ENCODE measurements at regions not wholly inside any gene's neighbourhood (a gene's known extent, or its start where the extent isn't known, plus 50 kb on each side); places are given as distances from the start of the nearest gene placed in this dataset.

DNA sequence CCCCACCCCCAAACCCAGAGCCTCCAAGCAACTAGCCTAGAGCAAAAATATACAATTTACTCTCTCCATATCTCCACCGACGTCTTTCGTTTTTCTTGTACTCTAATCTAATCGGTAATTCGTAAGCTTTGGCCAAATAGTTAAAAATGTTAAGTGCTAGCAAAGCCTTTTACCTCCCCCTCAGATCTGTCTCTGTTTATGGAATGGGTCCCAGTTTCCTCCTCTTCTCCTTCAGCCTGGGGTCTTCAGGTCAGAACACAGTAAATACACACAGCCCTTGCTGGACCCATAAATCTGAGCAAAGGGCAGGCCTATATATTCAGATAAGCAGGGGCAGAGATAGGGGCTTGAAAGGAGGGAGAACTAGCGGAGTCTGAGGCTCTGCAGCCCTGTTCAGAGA, 267.4 kb downstream of the MEIS1 start:
- DNase-seq (ENCODE audit: low read depth in 1 of 2, low spot score in 1 of 2), result no peak
- no peak for TF ChIP-seq JUND (IDR thresholded peaks at IDR 0.05; ENCODE audit: low read depth)
- in situ Hi-C loops (cut with HindIII; ENCODE audit: low pct_unique_long_range_greater_than_20kb, low sequenced_read_pairs), result no loop called here

DNA sequence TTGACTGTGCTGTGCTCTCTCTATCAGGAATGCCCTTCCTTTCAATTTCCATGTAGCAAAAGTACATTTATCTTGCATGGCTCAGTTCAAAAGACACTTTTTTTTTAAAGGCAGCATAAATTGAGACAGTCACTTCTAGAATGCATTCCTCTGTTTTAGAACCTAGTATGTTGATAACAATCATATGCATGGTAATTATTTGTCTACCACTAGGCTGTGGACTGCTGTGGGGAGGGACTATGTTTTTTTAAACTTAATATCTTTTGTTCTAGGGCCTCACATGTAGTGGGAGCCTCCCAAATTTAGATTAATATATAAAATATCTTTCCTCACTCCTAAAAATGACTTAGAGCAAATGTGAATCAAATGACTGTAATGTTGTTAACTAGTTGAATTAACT, 269.9 kb downstream of the MEIS1 start:
- DNase-seq (ENCODE audit: low read depth in 1 of 2, low spot score in 1 of 2), result no peak
- no peak for TF ChIP-seq JUND (IDR thresholded peaks at IDR 0.05; ENCODE audit: low read depth)
- in situ Hi-C loops (cut with HindIII; ENCODE audit: low pct_unique_long_range_greater_than_20kb, low sequenced_read_pairs), result no loop called here

DNA sequence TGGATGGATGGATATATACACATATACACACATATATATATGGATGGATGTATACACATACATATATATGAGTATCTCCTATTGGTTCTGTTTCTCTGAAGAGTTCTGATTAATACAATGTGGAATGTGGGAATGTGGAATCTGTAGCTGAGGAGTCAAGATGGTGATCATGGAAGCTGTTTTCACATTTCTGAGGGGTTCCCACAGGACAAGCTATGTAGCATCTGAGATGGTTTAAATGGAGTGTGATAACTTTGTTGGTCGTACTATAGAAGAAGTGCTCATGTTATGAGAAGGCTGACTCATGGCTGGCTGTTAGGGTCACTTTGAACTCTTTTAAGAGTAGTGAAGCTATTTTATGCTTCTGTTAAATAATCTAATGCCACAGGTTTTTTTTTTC, 279.7 kb downstream of the MEIS1 start:
- in situ Hi-C loops (cut with HindIII; ENCODE audit: low pct_unique_long_range_greater_than_20kb, low sequenced_read_pairs), result no loop called here
- DNase-seq (ENCODE audit: low read depth in 1 of 2, low spot score in 1 of 2), result no peak
- TF ChIP-seq JUND (IDR thresholded peaks at IDR 0.05; ENCODE audit: low read depth), result no peak

DNA sequence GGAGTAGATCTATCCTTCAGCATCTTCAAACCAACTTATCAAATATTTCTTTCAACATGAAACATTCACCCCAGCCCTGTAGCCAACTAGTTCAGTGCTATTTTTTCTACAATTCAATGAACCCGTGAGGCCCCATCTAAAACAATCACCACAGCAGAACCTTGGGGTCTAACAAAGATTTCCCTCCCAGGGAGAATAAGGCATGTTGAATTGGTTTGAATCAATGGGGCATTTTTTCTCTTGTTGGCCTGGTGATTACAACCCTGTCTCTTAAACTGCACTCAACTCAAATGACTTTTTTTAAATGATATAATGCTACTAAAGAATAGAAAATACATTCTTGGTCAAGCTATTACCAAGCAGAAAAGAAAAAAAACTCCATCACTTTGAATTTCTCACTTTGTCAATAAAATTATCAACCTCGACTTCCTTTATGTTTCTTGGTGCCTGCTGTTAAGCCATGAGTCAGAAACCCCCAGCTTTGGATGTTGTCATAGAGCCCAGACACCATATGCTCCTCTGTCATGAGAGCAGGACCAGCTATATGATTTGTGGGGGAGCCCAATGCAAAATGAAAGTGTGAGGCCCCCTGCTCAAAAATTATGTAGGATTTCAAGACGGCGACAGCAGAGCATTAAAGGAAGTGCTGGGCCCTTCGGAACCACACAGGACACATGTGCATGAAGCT, 282.4 kb downstream of the MEIS1 start:
- TF ChIP-seq JUND (IDR thresholded peaks at IDR 0.05; ENCODE audit: low read depth), result no peak
- in situ Hi-C loops (cut with HindIII; ENCODE audit: low pct_unique_long_range_greater_than_20kb, low sequenced_read_pairs), result no loop called here
- DNase-seq (ENCODE audit: low read depth in 1 of 2, low spot score in 1 of 2), result no peak

DNA sequence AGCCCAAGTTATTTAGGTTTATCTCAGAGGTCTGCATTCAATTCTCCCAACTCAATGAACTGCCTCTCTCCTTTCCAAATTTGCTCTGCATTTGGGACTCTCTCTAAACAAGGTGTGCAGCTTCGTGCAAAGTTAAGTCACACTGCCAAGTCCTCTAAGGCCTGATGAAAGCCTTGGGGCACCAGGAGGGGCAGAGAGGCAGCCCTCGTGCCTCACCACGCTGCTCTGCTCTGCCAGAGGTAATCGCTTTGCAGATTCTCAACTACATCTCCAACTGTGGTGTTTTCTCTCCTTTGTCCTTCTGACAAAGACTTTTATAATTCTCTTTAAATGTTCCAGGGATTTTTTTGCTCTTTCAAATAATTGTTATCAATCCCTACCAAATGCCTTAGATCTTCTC, 283.0 kb downstream of the MEIS1 start:
- in situ Hi-C loops (cut with HindIII; ENCODE audit: low pct_unique_long_range_greater_than_20kb, low sequenced_read_pairs), result no loop called here
- DNase-seq (ENCODE audit: low read depth in 1 of 2, low spot score in 1 of 2), result no peak
- TF ChIP-seq JUND (IDR thresholded peaks at IDR 0.05; ENCODE audit: low read depth), result no peak

DNA sequence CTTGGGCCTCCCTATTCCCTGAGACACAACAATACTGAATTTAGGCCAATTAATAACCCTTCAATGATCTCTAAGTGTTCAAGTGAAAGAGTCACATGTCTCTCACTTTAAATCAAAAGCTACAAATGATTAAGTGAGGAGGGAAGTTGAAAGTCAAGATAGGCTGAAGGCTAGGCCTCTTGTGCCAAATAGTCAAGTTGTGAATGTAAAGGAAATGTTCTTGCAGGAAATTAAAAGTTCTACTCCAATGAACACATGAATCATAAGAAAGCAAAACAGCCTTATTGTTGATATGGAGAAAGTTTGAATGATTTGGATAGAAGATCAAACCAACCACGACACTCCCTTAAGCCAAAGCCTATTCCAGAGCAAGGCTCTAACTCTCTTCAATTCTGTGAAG, 286.9 kb downstream of the MEIS1 start:
- DNase-seq (ENCODE audit: low read depth in 1 of 2, low spot score in 1 of 2), result no peak
- in situ Hi-C loops (cut with HindIII; ENCODE audit: low pct_unique_long_range_greater_than_20kb, low sequenced_read_pairs), result no loop called here
- TF ChIP-seq JUND (IDR thresholded peaks at IDR 0.05; ENCODE audit: low read depth), result no peak

DNA sequence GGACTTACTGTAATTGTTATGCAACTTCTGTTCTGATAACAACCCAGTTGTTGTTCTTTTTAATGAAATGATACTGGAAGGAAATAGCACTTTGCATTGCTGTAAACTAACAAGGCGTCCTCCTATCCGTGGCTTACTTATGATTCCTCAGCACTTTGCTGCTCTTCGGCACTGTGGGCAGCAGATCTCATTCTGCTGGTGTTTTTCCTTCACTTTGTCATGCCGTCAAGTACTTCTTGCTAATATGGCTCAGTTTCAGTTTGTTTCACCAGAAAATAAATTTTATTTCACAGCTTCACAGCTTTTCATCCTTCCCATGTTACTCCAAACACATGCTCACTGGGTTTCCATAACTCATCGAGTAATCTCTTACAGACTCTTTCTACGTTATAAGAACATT, 289.3 kb downstream of the MEIS1 start:
- no peak for TF ChIP-seq JUND (IDR thresholded peaks at IDR 0.05; ENCODE audit: low read depth)
- in situ Hi-C loops (cut with HindIII; ENCODE audit: low pct_unique_long_range_greater_than_20kb, low sequenced_read_pairs), result no loop called here

DNA sequence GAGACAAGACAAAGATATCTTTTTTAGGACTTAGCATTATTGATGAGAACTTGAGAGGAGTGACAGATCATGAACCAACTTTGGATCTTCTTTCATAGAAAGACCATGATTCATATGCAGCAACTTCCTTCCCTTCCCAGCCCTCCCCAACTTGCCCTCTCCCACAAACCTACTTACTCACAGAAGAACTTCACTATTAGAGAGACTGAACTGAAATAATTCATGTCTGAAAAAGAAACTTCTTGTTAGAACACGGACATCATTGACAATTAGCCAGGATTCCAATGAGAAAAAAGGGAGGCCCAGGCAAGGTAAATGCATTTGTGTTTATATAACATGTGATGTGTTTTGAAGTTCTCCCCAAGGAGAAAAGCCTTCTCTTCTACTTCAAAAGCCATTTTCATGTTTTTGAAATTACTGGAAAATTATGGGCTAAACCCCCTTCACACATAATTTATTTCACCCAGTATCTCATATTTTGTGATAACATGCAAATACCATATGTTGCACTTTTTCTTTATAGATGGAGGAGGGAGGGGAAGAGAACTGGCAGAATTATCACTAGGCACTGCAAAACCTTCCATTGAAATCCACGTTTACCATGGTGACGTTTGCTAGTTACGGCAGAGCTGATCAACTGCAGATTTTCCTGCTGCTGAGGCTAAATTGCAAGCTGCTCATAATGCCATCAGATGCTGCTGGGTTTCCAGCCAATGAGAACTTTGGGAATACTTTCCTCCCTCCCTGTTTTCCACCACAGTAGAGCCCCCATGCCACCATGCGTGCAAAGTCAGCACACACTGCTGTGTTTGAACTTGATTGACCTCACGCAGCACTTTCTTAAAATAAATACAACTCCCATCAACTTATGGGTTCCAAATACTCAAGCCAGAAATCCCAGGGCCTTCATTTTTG, 294.7 kb downstream of the MEIS1 start:
- no peak for DNase-seq (ENCODE audit: low read depth in 1 of 2, low spot score in 1 of 2)
- no peak for TF ChIP-seq JUND (IDR thresholded peaks at IDR 0.05; ENCODE audit: low read depth)
- in situ Hi-C loops (cut with HindIII; ENCODE audit: low pct_unique_long_range_greater_than_20kb, low sequenced_read_pairs), result no loop called here

More for the DNA sequence above, 289.3 kb downstream of the MEIS1 start:
- DNase-seq (ENCODE audit: low read depth in 1 of 2, low spot score in 1 of 2), result no peak

DNA sequence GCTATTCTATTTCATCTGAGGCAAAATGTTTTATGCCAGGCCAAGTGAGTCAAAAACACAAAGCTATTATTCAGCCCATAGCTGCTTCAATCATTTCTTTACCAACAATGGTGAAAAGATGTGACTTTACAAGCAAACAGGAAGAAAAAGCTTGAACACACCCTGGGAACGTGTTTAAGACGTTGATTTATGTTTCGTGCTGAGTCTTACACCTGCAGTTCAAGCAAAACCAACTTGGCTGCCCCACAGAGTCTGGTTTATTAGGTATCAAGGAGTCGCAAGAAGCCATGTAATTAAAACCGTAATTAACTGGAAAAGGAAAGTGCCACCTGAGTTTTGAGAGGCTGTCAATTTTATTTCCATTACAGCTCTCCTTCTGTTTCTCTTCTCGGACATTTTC, 295.5 kb downstream of the MEIS1 start:
- TF ChIP-seq JUND (IDR thresholded peaks at IDR 0.05; ENCODE audit: low read depth), result no peak
- no peak for DNase-seq (ENCODE audit: low read depth in 1 of 2, low spot score in 1 of 2)
- in situ Hi-C loops (cut with HindIII; ENCODE audit: low pct_unique_long_range_greater_than_20kb, low sequenced_read_pairs), result no loop called here

DNA sequence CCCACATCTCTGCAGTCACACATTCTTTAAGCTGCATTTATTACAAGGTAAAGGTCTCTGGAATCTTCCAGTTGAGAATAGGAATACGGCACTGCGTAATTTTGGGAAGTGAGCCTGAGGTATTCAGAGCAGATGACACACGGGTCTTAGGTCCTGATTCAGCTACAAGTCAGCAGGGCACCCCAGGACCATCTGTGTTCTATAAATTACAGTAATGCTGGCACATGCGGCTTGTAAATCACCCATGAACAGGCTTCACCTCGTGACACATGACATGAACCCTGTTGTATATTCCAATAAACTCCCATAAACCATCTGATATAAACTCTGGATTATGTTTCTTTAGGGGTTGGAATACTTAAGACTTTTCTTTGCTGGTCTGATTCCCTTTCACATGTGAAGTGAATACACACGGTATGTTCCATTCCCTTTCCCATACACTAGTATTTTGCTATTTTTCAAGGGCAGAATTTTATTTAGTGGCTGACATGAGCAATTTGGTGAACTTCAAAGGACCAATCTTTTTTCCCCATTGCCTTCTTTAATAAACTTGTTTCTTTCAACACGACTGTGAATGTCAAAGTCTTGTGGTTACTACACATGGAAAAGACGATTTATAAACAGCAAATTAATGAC, 298.6 kb downstream of the MEIS1 start:
- no peak for TF ChIP-seq JUND (IDR thresholded peaks at IDR 0.05; ENCODE audit: low read depth)
- in situ Hi-C loops (cut with HindIII; ENCODE audit: low pct_unique_long_range_greater_than_20kb, low sequenced_read_pairs), result no loop called here
- DNase-seq (ENCODE audit: low read depth in 1 of 2, low spot score in 1 of 2), result no peak

DNA sequence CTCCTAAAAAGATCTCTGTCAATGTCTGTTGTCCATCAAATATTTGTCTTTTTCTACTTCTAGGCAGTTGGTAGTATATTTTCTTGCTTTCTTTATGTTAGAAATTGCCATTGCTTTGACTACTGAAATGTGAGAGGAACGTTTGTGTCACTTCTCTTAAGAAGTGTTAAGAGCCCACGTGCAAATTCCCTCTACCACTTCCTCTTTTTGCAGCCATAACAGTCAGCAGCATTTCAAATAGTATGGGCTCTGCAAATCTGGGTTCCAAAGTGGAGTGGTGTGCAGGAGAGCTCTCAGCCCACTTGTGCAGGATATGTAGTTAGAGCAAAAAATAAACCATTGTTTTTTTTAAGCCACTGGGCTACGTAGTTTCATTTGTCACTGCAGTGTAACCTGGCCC, 314.0 kb downstream of the MEIS1 start:
- no peak for TF ChIP-seq JUND (IDR thresholded peaks at IDR 0.05; ENCODE audit: low read depth)
- no peak for DNase-seq (ENCODE audit: low read depth in 1 of 2, low spot score in 1 of 2)
- in situ Hi-C loops (cut with HindIII; ENCODE audit: low pct_unique_long_range_greater_than_20kb, low sequenced_read_pairs), result no loop called here

DNA sequence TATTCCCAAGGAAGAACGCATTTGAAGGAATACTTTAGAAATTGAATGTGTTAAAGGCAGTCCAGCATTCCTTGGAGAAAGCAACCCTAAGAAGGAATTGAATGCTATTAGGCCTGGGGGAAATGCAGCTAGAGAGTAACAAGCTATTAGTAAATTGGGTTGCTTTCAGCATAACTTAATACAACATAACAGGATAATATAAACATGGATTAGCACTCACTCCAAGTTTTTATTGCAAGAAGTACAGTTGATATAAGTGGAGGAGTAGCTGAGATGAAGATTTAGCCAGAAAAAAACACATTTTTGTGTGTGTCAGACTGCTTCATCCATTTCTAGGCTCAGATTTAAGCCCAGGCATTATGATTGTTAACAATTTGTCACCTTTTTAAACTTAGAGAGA, 314.6 kb downstream of the MEIS1 start:
- no peak for TF ChIP-seq JUND (IDR thresholded peaks at IDR 0.05; ENCODE audit: low read depth)
- in situ Hi-C loops (cut with HindIII; ENCODE audit: low pct_unique_long_range_greater_than_20kb, low sequenced_read_pairs), result no loop called here
- DNase-seq (ENCODE audit: low read depth in 1 of 2, low spot score in 1 of 2), result no peak

DNA sequence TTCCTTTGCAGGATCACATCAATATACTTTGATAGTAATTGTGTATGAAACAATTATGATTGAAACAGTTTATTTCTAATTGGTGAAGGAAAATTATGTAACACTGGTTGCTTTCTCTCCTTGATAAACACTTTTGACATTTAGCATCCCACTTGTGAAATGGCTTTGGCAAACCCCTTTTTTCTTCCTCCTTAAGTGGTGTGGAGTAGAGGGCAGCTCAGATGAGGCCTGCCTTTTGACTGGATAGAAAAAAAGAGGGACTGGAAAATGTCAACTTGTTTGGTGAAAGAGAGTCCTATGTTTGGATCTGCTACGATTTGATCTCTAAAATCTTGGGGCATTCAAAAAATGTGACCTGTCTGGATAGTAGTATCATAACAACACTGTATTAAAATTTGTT, 318.3 kb downstream of the MEIS1 start:
- DNase-seq (ENCODE audit: low read depth in 1 of 2, low spot score in 1 of 2), result no peak
- TF ChIP-seq JUND (IDR thresholded peaks at IDR 0.05; ENCODE audit: low read depth), result no peak
- in situ Hi-C loops (cut with HindIII; ENCODE audit: low pct_unique_long_range_greater_than_20kb, low sequenced_read_pairs), result no loop called here
